ENCODE measurements at regions not wholly inside any gene's neighbourhood (a gene's known extent, or its start where the extent isn't known, plus 50 kb on each side); places are given as distances from the start of the nearest gene placed in this dataset.

DNA sequence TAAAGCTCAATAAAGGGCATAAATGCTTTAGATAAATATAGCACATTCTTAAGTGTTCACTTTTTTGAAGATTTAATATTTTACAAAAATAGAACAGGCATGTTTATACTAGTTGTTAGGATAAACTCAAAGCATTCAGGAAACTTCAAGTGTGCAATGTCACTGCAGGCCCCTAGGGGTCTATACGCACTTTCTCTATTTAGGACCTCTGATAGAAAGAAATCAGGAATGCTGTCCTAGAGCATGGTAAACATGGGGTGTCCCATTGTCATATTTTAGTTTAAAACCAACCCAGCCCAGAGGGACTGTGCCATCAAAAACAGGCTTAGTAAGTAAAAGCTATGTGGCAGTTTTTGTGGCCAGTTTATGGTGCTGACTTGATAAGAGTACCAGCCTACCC lies 102.2 kb downstream of the BARHL2 start:
- TF ChIP-seq, protein P1, sequence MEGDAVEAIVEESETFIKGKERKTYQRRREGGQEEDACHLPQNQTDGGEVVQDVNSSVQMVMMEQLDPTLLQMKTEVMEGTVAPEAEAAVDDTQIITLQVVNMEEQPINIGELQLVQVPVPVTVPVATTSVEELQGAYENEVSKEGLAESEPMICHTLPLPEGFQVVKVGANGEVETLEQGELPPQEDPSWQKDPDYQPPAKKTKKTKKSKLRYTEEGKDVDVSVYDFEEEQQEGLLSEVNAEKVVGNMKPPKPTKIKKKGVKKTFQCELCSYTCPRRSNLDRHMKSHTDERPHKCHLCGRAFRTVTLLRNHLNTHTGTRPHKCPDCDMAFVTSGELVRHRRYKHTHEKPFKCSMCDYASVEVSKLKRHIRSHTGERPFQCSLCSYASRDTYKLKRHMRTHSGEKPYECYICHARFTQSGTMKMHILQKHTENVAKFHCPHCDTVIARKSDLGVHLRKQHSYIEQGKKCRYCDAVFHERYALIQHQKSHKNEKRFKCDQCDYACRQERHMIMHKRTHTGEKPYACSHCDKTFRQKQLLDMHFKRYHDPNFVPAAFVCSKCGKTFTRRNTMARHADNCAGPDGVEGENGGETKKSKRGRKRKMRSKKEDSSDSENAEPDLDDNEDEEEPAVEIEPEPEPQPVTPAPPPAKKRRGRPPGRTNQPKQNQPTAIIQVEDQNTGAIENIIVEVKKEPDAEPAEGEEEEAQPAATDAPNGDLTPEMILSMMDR (IDR thresholded peaks at IDR 0.05; ENCODE audit: poor library complexity) = peak; percentile 31
- TF ChIP-seq EZH2 (IDR thresholded peaks at IDR 0.05; ENCODE audit: borderline replicate concordance) (no peak), EZH2phosphoT487 (IDR thresholded peaks at IDR 0.05; ENCODE audit: low read depth, severe bottlenecking, unreplicated experiment) (no peak)
